Lower lobe of right lung (tissue), 2 donors: ENCODE measurements at regions not wholly inside any gene's neighbourhood (a gene's known extent, or its start where the extent isn't known, plus 50 kb on each side); places are given as distances from the start of the nearest gene placed in this dataset.

ENCODE experiments used
- ATAC-seq, 2 donors: fragments of 200-7000 bp; cut with Tn5 transposase; one replicate each; pipeline ENCODE4 v1.9.1; 2020 to 2022; ENCODE audit warnings: mild to moderate bottlenecking in 2 of 2, moderate library complexity in 2 of 2
- DNase-seq: peaks from one replicate; pipeline ENCODE4 v3.0.0-alpha.2; 2020
- H3K27ac ChIP-seq: fragments of 200-600 bp; one replicate; pipeline ENCODE4 v1.8.0; 2022
- H3K27me3 ChIP-seq: fragments of 200-600 bp; one replicate; pipeline ENCODE4 v1.8.0; 2022; ENCODE audit warnings: low read depth
- H3K36me3 ChIP-seq: fragments of 200-600 bp; one replicate; pipeline ENCODE4 v1.8.0; 2022; ENCODE audit warnings: mild to moderate bottlenecking
- H3K4me1 ChIP-seq: fragments of 200-600 bp; one replicate; pipeline ENCODE4 v1.8.0; 2022
- H3K4me3 ChIP-seq: fragments of 200-600 bp; one replicate; pipeline ENCODE4 v1.8.0; 2022; ENCODE audit warnings: mild to moderate bottlenecking
- H3K9me3 ChIP-seq: fragments of 200-600 bp; one replicate; pipeline ENCODE4 v1.8.0; 2022
- intact Hi-C: fragments of 100-400 bp; cut with DNase I; formaldehyde crosslinking; loops from one replicate; pipeline ENCODE4 v1.11.0; 2022
- TF ChIP-seq, protein P1 (sequence below): fragments of 200-600 bp; IDR thresholded peaks from one replicate; pipeline ENCODE4 v1.8.0; 2022; ENCODE audit warnings: antibody characterized with exemption, mild to moderate bottlenecking
- donor health status: DM: no; HTN: yes; CAD: no; lungs with severe emphysema.

DNA sequence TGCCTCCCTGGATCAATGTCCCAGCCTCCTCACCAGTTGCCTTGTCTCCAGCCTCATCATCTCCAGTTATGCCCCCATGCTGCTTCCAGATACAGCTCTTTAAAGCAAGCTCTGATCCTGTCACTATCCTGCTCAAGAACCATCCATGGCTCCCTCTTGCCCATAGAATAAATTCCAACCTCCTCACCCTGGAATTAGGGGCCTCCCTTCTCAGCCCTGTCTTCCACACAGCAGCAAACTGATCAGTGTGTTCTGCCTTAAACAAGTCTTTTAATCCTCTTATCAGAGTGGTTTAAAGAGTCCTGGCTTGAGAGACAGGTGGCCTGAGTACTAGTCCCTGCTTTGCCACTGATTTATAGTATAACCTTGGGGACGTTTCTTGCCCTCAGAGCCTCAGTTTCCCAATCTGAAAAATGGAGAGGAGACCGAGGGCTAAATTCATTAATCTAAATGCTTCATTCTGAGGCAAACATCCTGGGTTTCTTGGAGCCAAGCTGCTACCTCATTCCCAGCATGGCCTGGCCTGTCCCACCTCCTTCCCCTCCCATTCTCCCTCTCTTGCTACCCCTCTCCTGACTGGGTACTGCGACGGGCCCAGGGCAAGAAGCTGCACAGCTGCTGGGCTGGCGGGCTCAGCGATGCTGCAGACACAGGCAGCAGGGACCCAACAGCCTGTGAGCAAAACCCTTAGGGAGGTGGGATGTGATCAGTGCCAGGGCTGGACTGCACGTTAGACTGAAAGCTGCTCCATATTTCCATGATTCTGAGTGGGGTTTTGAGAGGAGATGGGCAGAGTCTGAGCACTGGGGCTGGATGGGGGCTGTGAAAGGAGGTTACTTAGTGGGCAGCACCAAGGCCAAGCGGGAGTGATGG lies 221.4 kb downstream of the PTPRU start:
- peaks cover 12% of the 10 kb centered on the region for H3K27me3 ChIP-seq
- no peak overlapping the region for H3K4me3 ChIP-seq
- no peak overlapping the region for H3K27ac ChIP-seq
- no peaks in the 10 kb centered on the region for H3K36me3 ChIP-seq
- ATAC-seq (no peak), DNase-seq (no peak)
- TF ChIP-seq, protein P1, sequence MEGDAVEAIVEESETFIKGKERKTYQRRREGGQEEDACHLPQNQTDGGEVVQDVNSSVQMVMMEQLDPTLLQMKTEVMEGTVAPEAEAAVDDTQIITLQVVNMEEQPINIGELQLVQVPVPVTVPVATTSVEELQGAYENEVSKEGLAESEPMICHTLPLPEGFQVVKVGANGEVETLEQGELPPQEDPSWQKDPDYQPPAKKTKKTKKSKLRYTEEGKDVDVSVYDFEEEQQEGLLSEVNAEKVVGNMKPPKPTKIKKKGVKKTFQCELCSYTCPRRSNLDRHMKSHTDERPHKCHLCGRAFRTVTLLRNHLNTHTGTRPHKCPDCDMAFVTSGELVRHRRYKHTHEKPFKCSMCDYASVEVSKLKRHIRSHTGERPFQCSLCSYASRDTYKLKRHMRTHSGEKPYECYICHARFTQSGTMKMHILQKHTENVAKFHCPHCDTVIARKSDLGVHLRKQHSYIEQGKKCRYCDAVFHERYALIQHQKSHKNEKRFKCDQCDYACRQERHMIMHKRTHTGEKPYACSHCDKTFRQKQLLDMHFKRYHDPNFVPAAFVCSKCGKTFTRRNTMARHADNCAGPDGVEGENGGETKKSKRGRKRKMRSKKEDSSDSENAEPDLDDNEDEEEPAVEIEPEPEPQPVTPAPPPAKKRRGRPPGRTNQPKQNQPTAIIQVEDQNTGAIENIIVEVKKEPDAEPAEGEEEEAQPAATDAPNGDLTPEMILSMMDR, result no peak
- H3K4me1 ChIP-seq, result no peaks in the 10 kb centered on the region
- intact Hi-C loops, result no loop called here
- H3K9me3 ChIP-seq, result no peaks in the 10 kb centered on the region

DNA sequence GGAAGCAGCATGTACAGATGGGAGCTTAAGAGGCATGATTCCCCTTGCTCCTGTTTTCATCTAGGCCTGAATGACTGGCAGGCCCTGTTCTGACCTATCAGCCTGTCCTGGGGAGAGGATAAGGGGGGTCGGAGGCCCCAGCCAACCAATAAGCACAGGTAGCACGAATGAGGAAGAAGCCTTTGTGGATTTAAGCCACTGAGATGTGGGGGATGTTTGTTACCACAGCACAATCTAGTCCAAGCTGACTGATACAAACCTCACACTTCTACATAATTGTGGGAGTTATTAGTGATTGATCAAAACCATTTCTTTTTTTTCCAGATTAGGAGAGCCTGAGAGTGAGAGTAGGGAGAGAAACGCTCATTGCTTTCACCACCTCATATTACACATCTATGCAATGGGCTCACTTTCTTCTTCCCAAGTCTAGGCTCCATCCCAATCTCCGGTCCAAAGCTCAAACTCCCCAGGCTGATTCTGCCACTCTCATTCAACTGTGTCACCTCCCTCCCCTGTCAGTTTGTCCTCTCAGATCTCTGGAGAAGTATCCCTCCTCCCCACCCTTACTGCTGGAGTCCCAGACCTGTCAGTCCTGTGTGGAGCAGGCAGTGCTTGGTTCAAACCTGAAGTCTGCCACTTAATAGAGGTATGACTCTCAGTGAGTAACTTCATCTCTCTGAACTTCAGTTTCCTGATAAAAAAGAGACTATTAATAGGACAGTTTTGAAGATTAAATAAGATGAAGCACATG lies 220.5 kb downstream of the PTPRU start:
- ATAC-seq (no peak), DNase-seq (no peak)
- no peak overlapping the region for H3K27ac ChIP-seq
- H3K4me1 ChIP-seq, result no peaks in the 10 kb centered on the region
- TF ChIP-seq, protein P1, result no peak
- no peak overlapping the region for H3K4me3 ChIP-seq
- no peaks in the 10 kb centered on the region for H3K36me3 ChIP-seq
- intact Hi-C loops, result no loop called here
- no peaks in the 10 kb centered on the region for H3K9me3 ChIP-seq
- H3K27me3 ChIP-seq, result peaks cover 12% of the 10 kb centered on the region

DNA sequence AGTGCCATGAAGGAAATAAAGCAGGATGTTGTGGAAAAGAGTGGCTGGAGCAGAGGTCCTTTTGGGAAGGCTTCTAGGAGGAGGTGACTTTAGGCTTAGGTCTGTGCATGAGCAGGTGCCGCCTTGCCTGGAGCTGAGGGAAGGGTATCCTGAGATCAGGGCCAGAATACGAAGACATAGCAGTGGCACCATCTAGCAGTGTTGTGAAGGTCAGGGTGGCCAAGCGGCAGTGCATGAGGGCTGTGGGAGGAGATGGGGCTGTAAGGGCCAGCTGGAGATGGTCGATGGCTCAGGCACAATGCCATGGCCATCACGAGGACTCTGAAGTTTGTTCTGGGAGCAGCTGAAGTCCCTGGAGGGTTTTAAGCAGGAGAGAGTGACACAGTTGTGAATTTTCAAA lies 219.5 kb downstream of the PTPRU start:
- no peak overlapping the region for H3K27ac ChIP-seq
- H3K4me1 ChIP-seq, result no peaks in the 10 kb centered on the region
- H3K36me3 ChIP-seq, result no peaks in the 10 kb centered on the region
- H3K4me3 ChIP-seq, result no peak overlapping the region
- peaks cover 12% of the 10 kb centered on the region for H3K27me3 ChIP-seq
- no peaks in the 10 kb centered on the region for H3K9me3 ChIP-seq
- ATAC-seq, result no peak
- TF ChIP-seq, protein P1, result no peak
- no peak for DNase-seq
- intact Hi-C loops, result no loop called here

DNA sequence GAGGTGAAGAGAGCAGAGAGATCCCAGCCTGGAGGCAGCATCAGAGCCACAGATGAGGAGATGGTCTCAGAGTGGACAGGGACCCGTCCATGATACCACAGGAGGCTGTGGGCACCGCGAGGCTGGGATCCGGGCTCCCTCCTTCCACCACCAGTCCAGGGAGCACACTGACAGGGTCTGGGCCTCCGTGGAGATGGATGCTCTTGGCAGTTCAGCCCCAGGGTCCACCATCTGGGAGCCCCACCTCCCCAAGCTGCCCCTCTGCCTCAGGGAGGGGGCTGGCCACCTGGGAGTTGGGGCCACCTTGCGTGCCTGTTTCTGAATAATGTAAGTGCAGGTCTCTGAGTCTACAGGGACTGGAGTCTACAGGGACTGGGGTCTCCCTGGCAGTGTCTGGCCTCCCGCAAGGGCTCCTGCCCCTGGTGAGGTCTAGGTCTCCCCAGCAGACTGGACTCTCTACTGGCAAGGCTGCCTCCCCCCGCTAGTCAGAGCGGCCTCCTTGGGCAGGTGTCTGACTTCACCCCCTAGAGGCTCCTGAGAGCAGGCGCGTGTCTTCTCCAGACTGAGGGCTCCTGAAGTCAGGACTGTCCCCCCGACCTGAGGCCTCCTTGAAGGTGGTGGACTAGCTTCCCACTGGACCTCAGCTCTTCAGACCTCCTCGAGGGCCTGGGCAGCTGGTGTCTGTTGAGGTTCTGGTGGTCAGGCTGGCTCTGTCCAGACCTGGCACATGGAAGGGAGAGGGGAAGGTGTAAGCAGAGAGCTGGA lies 218.5 kb downstream of the PTPRU start:
- no peaks in the 10 kb centered on the region for H3K4me1 ChIP-seq
- TF ChIP-seq, protein P1, result no peak
- H3K4me3 ChIP-seq, result no peak overlapping the region
- H3K27ac ChIP-seq, result no peak overlapping the region
- no peaks in the 10 kb centered on the region for H3K9me3 ChIP-seq
- intact Hi-C loops, result no loop called here
- DNase-seq (no peak), ATAC-seq (no peak)
- H3K27me3 ChIP-seq, result peaks cover 6% of the 10 kb centered on the region
- H3K36me3 ChIP-seq, result no peaks in the 10 kb centered on the region

DNA sequence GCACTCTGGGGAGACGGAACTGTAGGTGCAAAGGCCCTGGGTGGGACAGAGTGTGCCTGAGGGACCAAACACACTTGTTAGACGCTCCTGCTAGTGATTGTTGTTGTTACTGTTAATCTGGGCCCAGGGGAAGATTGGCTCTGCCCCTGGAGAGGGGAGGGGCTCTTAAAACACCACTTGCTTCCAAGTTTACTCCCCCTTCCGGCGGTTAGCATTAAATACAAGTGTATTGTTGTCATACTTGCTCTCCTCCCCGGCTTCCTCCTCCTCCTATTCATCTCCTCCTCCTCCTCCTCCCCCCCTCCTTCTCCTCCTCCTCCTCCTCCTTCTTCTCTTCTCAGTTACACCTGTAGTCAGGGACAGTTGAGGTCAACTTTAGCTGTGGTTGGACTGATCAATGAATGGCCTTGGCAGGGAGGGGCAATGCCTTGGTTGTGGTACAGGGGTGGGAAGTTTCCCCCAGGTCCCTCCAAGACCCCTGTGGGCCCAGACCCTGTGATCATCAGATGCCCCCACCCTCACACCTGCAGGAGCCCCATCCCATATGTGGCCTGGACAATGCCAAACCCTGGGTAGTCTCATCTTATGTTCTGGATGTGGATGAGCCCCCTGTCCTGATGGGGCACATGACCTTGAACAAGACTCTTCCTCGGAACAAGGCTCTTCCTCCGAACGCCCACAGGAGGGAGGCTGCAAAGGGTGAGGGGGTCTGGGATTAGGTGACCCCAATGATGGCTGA lies 217.3 kb downstream of the PTPRU start:
- Histone ChIP-seq H3K4me3 (no peak overlapping the region), H3K9me3 (no peaks in the 10 kb centered on the region), H3K4me1 (no peaks in the 10 kb centered on the region), H3K27ac (no peak overlapping the region), H3K36me3 (no peaks in the 10 kb centered on the region), H3K27me3 (peaks cover under 1% of the 10 kb centered on the region)
- intact Hi-C loops, result no loop called here
- DNase-seq (no peak), ATAC-seq (peak in 1 of 2 donors; percentile 39)
- TF ChIP-seq, protein P1, result no peak
